ENCODE measurements at regions not wholly inside any gene's neighbourhood (a gene's known extent, or its start where the extent isn't known, plus 50 kb on each side); places are given as distances from the start of the nearest gene placed in this dataset.
"Not testable (repeated sequence)": the region's sequence is repeated elsewhere in the genome, so short reads cannot be mapped to it uniquely, and the experiment has no call there.

- DNase-seq = no peak
These were observed 200.4 kb downstream of the FOXD2 start for GRCh38 chr1:47638240-47638639.

- DNase-seq = no peak
These were observed 200.9 kb downstream of the FOXD2 start for GRCh38 chr1:47638713-47639112.

- no peak for DNase-seq
These were observed 205.7 kb downstream of the FOXD2 start for GRCh38 chr1:47643306-47644211.

- DNase-seq = no peak
These were observed 206.3 kb downstream of the FOXD2 start for GRCh38 chr1:47644212-47644573.

GRCh38 chr1:47645151-47645550 is 207.3 kb downstream of the FOXD2 start:
- no peak for DNase-seq

- DNase-seq = no peak
These were observed 208.8 kb downstream of the FOXD2 start for GRCh38 chr1:47646676-47647075.

- no peak for DNase-seq
These were observed 209.5 kb downstream of the FOXD2 start for GRCh38 chr1:47647327-47647845.

GRCh38 chr1:47650205-47650604 is 212.4 kb downstream of the FOXD2 start:
- no peak for DNase-seq

- no peak for DNase-seq
These were observed 212.8 kb downstream of the FOXD2 start for GRCh38 chr1:47650611-47651010.

- DNase-seq = no peak
These were observed 213.7 kb downstream of the FOXD2 start for GRCh38 chr1:47651311-47652089.

GRCh38 chr1:47655521-47656300 is 217.9 kb downstream of the FOXD2 start:
- DNase-seq = no peak

GRCh38 chr1:47656719-47657685 is 219.2 kb downstream of the FOXD2 start:
- DNase-seq = no peak

- no peak for DNase-seq
These were observed 220.5 kb downstream of the FOXD2 start for GRCh38 chr1:47658161-47658920.

GRCh38 chr1:47659146-47659545 is 221.3 kb downstream of the FOXD2 start:
- no peak for DNase-seq

GRCh38 chr1:47660622-47661021 is 222.8 kb downstream of the FOXD2 start:
- no peak for DNase-seq

- DNase-seq = no peak
These were observed 223.2 kb downstream of the FOXD2 start for GRCh38 chr1:47661040-47661439.

GRCh38 chr1:47662068-47662467 is 224.2 kb downstream of the FOXD2 start:
- no peak for DNase-seq

GRCh38 chr1:47663286-47663685 is 225.4 kb downstream of the FOXD2 start:
- no peak for DNase-seq

- DNase-seq = no peak
These were observed 226.5 kb downstream of the FOXD2 start for GRCh38 chr1:47664356-47664755.

- DNase-seq = not testable (repeated sequence)
These were observed 227.1 kb downstream of the FOXD2 start for GRCh38 chr1:47664896-47665295.

GRCh38 chr1:47669081-47669585 is 231.3 kb downstream of the FOXD2 start:
- DNase-seq = no peak
